Prostate gland (tissue), 2 donors: ENCODE measurements at regions not wholly inside any gene's neighbourhood (a gene's known extent, or its start where the extent isn't known, plus 50 kb on each side); places are given as distances from the start of the nearest gene placed in this dataset.

Source experiments
- DNase-seq: peaks from one replicate; pipeline ENCODE4 v3.0.0-alpha.2; 2019; ENCODE audit warnings: low spot score
- H3K27ac ChIP-seq, 2 donors: fragments of 200-600 bp; sonication (generic); 2 replicates each; pipeline ENCODE4 v1.5.1; 2017 to 2019
- H3K27me3 ChIP-seq: fragments of 200-600 bp; sonication (generic); replicated peaks from 2 replicates; pipeline ENCODE4 v1.5.1; 2019; ENCODE audit not compliant: insufficient read depth
- H3K36me3 ChIP-seq, 2 donors: fragments of 200-600 bp; sonication (generic); 1 replicate in 1 of 2; 2 replicates in 1 of 2; pipeline versions ENCODE4 v1.5.1 to v1.8.1; 2017 to 2019
- H3K4me1 ChIP-seq: fragments of 200-600 bp; sonication (generic); replicated peaks from 2 replicates; pipeline ENCODE4 v1.5.1; 2019
- H3K4me3 ChIP-seq, 2 donors: fragments of 200-600 bp; sonication (generic); 2 replicates each; pipeline ENCODE4 v1.5.1; 2017 to 2019
- H3K9me3 ChIP-seq: fragments of 200-600 bp; sonication (generic); 2 replicates; pipeline ENCODE4 v1.5.1; 2017
- CTCF ChIP-seq, 4 experiments: fragments of 200-600 bp in 2 of 4; fragments of 450-650 bp in 2 of 4; sonication (generic) in 2 of 4; IDR thresholded peaks; 1 replicate in 3 of 4; 2 replicates in 1 of 4; pipeline ENCODE4 v1.5.1; 2016 to 2019; ENCODE audit warnings: antibody characterized with exemption in 4 of 4, mild to moderate bottlenecking in 2 of 4, moderate library complexity in 2 of 4
- POLR2A ChIP-seq: fragments of 450-650 bp; IDR thresholded peaks from one replicate; pipeline ENCODE4 v1.6.1; 2016; ENCODE audit warnings: antibody characterized with exemption, mild to moderate bottlenecking
- POLR2AphosphoS5 ChIP-seq: sonication (generic); formaldehyde crosslinking; IDR thresholded peaks from one replicate; pipeline ENCODE4 v1.6.1; 2017; ENCODE audit warnings: antibody characterized with exemption
- WGBS: methylation state at CpG from one replicate; pipeline ENCODE4 v1.1.5; 2018; 5-methylcytosine and 5-hydroxymethylcytosine counted together
- intact Hi-C: fragments of 100-400 bp; cut with DNase I; formaldehyde crosslinking; loops from one replicate; pipeline ENCODE4 v1.14.2; 2022

- no peak overlapping the region for H3K27ac ChIP-seq
- H3K4me1 ChIP-seq = no peaks in the 10 kb centered on the region
- H3K36me3 ChIP-seq = no peaks in the 10 kb centered on the region
- 80% methylated on average over 3 of the region's 3 CpGs for WGBS
- H3K4me3 ChIP-seq = no peak overlapping the region
- no peak for DNase-seq
- intact Hi-C loops = no loop called here
- H3K9me3 ChIP-seq = no peaks in the 10 kb centered on the region
- no peaks in the 10 kb centered on the region for H3K27me3 ChIP-seq
- no peak for TF ChIP-seq POLR2AphosphoS5
Measured at GRCh38 chr6:40779409-40779808, 192.2 kb upstream of the LRFN2 start.

GRCh38 chr6:40778918-40779317, 191.8 kb upstream of the LRFN2 start:
- no peak overlapping the region for H3K4me3 ChIP-seq
- H3K4me1 ChIP-seq = no peaks in the 10 kb centered on the region
- H3K36me3 ChIP-seq = no peaks in the 10 kb centered on the region
- no peaks in the 10 kb centered on the region for H3K9me3 ChIP-seq
- intact Hi-C loops = no loop called here
- TF ChIP-seq POLR2A (no peak), CTCF (IDR thresholded peaks at IDR 0.05) (no peak)
- WGBS = 100% methylated on average over 1 of the region's 1 CpG
- H3K27ac ChIP-seq = no peak overlapping the region
- no peak for DNase-seq
- no peaks in the 10 kb centered on the region for H3K27me3 ChIP-seq

- no peak overlapping the region for H3K4me3 ChIP-seq
- WGBS = 88% methylated on average over 3 of the region's 3 CpGs
- no peak for DNase-seq
- H3K4me1 ChIP-seq = no peaks in the 10 kb centered on the region
- no peak overlapping the region for H3K27ac ChIP-seq
- no peak for TF ChIP-seq POLR2A
- no peaks in the 10 kb centered on the region for H3K36me3 ChIP-seq
- H3K27me3 ChIP-seq = no peaks in the 10 kb centered on the region
- intact Hi-C loops = no loop called here
- H3K9me3 ChIP-seq = no peaks in the 10 kb centered on the region
Measured at GRCh38 chr6:40778196-40778595, 191.0 kb upstream of the LRFN2 start.

GRCh38 chr6:40774932-40775331, 187.8 kb upstream of the LRFN2 start:
- Histone ChIP-seq H3K4me3 (no peak overlapping the region), H3K4me1 (no peaks in the 10 kb centered on the region), H3K9me3 (no peaks in the 10 kb centered on the region), H3K36me3 (no peaks in the 10 kb centered on the region), H3K27me3 (no peaks in the 10 kb centered on the region), H3K27ac (no peak overlapping the region)
- DNase-seq = no peak
- no peak for TF ChIP-seq CTCF (IDR thresholded peaks at IDR 0.05)
- TF ChIP-seq POLR2AphosphoS5 = no peak
- no peak for TF ChIP-seq POLR2A
- intact Hi-C loops = no loop called here
- 95% methylated on average over 1 of the region's 1 CpG for WGBS

GRCh38 chr6:40770794-40771193, 183.6 kb upstream of the LRFN2 start:
- intact Hi-C loops = no loop called here
- no peak overlapping the region for H3K4me3 ChIP-seq
- no peak for TF ChIP-seq CTCF (IDR thresholded peaks at IDR 0.05)
- TF ChIP-seq POLR2AphosphoS5 = no peak
- TF ChIP-seq POLR2A = no peak
- no peak overlapping the region for H3K27ac ChIP-seq
- no peaks in the 10 kb centered on the region for H3K9me3 ChIP-seq
- no peaks in the 10 kb centered on the region for H3K27me3 ChIP-seq
- no peak for DNase-seq
- H3K36me3 ChIP-seq = no peaks in the 10 kb centered on the region
- no peaks in the 10 kb centered on the region for H3K4me1 ChIP-seq

GRCh38 chr6:40764726-40765125, 177.6 kb upstream of the LRFN2 start:
- H3K27ac ChIP-seq = no peak overlapping the region
- no peaks in the 10 kb centered on the region for H3K4me1 ChIP-seq
- H3K27me3 ChIP-seq = no peaks in the 10 kb centered on the region
- 54% methylated on average over 1 of the region's 1 CpG for WGBS
- H3K36me3 ChIP-seq = no peaks in the 10 kb centered on the region
- H3K9me3 ChIP-seq = no peaks in the 10 kb centered on the region
- DNase-seq = no peak
- TF ChIP-seq CTCF (IDR thresholded peaks at IDR 0.05) (no peak), POLR2AphosphoS5 (no peak), POLR2A (no peak)
- intact Hi-C loops = no loop called here
- no peak overlapping the region for H3K4me3 ChIP-seq
